GM12878 (cell line): ENCODE measurements at regions not wholly inside any gene's neighbourhood (a gene's known extent, or its start where the extent isn't known, plus 50 kb on each side); places are given as distances from the start of the nearest gene placed in this dataset.

Source experiments
- EGR1 ChIP-seq, 2 experiments: IDR thresholded peaks; 1 replicate in 1 of 2; 2 replicates in 1 of 2; pipeline ENCODE4 v1.6.1; 2011 to 2012; ENCODE audit warnings: low read depth in 2 of 2, low read length in 2 of 2, borderline replicate concordance in 1 of 2, mild to moderate bottlenecking in 1 of 2, moderate library complexity in 1 of 2
- SUZ12 ChIP-seq: fragments of 200-600 bp; sonication (generic); IDR thresholded peaks from one replicate; pipeline ENCODE4 v1.6.1; 2018; ENCODE audit warnings: antibody characterized with exemption, mild to moderate bottlenecking; ENCODE audit not compliant: unreplicated experiment
- YY1 ChIP-seq: IDR thresholded peaks from 2 replicates; pipeline ENCODE4 v1.6.1; 2011; ENCODE audit warnings: low read depth, mild to moderate bottlenecking, low read length

- TF ChIP-seq EGR1 (IDR thresholded peaks at IDR 0.05; ENCODE audit: borderline replicate concordance in 1 of 2, low read depth in 2 of 2, low read length in 2 of 2) (no peak), SUZ12 (no peak), YY1 (no peak)
These were observed 82.0 kb downstream of the MRPL46 start for GRCh38 chr15:88385078-88385700.
